HepG2 (cell line): ENCODE measurements at regions not wholly inside any gene's neighbourhood (a gene's known extent, or its start where the extent isn't known, plus 50 kb on each side); places are given as distances from the start of the nearest gene placed in this dataset.

Experiments
- CBX5 ChIP-seq: sonication (generic); formaldehyde crosslinking; IDR thresholded peaks from 2 replicates; pipeline ENCODE4 v1.4.0; 2020; ENCODE audit warnings: missing genetic modification reagents, borderline replicate concordance
- CREM ChIP-seq, 2 experiments: sonication (generic) in 1 of 2; formaldehyde crosslinking in 1 of 2; IDR thresholded peaks; 2 replicates each; pipeline versions ENCODE4 v1.4.0 to v1.6.1; 2016 to 2020; ENCODE audit warnings: antibody characterized with exemption in 1 of 2, mild to moderate bottlenecking in 1 of 2, missing genetic modification reagents in 1 of 2
- GLI4 ChIP-seq: sonication (generic); formaldehyde crosslinking; IDR thresholded peaks from 2 replicates; pipeline ENCODE4 v1.5.1; 2020; ENCODE audit warnings: missing genetic modification reagents, mild to moderate bottlenecking, moderate library complexity, borderline replicate concordance
- HOMEZ ChIP-seq: IDR thresholded peaks from 2 replicates; pipeline ENCODE4 v1.6.1; 2016; ENCODE audit warnings: low read depth
- KDM2A ChIP-seq: sonication (generic); formaldehyde crosslinking; IDR thresholded peaks from 2 replicates; pipeline ENCODE4 v1.4.0; 2020; ENCODE audit warnings: low read depth, missing genetic modification reagents, borderline replicate concordance
- NFKBIZ ChIP-seq: IDR thresholded peaks from 2 replicates; pipeline ENCODE4 v1.6.1; 2018; ENCODE audit warnings: missing genetic modification reagents, missing compliant biosample characterization
- POLR2AphosphoS2 ChIP-seq: IDR thresholded peaks from 2 replicates; pipeline ENCODE4 v1.6.1; 2011; ENCODE audit warnings: low read depth, low read length, improper control_type of control experiment
- TEAD2 ChIP-seq: sonication (generic); formaldehyde crosslinking; IDR thresholded peaks from 2 replicates; pipeline ENCODE4 v1.9.0; 2021; ENCODE audit warnings: missing genetic modification reagents
- TFDP2 ChIP-seq: sonication (generic); formaldehyde crosslinking; IDR thresholded peaks from 2 replicates; pipeline ENCODE4 v1.4.0; 2020; ENCODE audit warnings: missing genetic modification reagents
- TGIF2 ChIP-seq: IDR thresholded peaks from 2 replicates; pipeline ENCODE4 v1.6.1; 2016; ENCODE audit warnings: control low read depth, missing compliant biosample characterization
- THAP11 ChIP-seq: IDR thresholded peaks from 2 replicates; pipeline ENCODE4 v1.6.1; 2016; ENCODE audit warnings: missing biosample characterization, missing genetic modification reagents
- XRCC5 ChIP-seq: fragments of 200-400 bp; formaldehyde crosslinking; optimal IDR thresholded peaks from 2 replicates; pipeline ENCODE3; 2017; ENCODE audit warnings: mild to moderate bottlenecking, low read length
- ZNF282 ChIP-seq: fragments of 450-650 bp; IDR thresholded peaks from 2 replicates; pipeline ENCODE4 v1.6.1; 2018; ENCODE audit not compliant: partially characterized antibody
- ZNF30 ChIP-seq: sonication (generic); formaldehyde crosslinking; IDR thresholded peaks from 2 replicates; pipeline ENCODE4 v1.5.0; 2020; ENCODE audit warnings: mild to moderate bottlenecking, missing genetic modification reagents
- ZNF430 ChIP-seq: sonication (generic); formaldehyde crosslinking; IDR thresholded peaks from 2 replicates; pipeline ENCODE4 v1.9.0; 2021; ENCODE audit warnings: mild to moderate bottlenecking, missing genetic modification reagents
- ZNF776 ChIP-seq: sonication (generic); formaldehyde crosslinking; IDR thresholded peaks from 2 replicates; pipeline ENCODE4 v1.4.0; 2020; ENCODE audit warnings: mild to moderate bottlenecking, missing genetic modification reagents
- ZNF784 ChIP-seq: sonication (generic); formaldehyde crosslinking; IDR thresholded peaks from 2 replicates; pipeline ENCODE4 v1.5.1; 2020; ENCODE audit warnings: missing genetic modification reagents, mild to moderate bottlenecking, borderline replicate concordance
- TF ChIP-seq, protein P1 (sequence below): sonication (generic); formaldehyde crosslinking; IDR thresholded peaks from 2 replicates; pipeline ENCODE4 v1.5.0; 2020; ENCODE audit warnings: mild to moderate bottlenecking, missing genetic modification reagents, moderate library complexity
- TF ChIP-seq, protein P2 (sequence below): sonication (generic); formaldehyde crosslinking; IDR thresholded peaks from 2 replicates; pipeline ENCODE4 v1.5.0; 2020; ENCODE audit warnings: mild to moderate bottlenecking, missing genetic modification reagents, borderline replicate concordance

DNA sequence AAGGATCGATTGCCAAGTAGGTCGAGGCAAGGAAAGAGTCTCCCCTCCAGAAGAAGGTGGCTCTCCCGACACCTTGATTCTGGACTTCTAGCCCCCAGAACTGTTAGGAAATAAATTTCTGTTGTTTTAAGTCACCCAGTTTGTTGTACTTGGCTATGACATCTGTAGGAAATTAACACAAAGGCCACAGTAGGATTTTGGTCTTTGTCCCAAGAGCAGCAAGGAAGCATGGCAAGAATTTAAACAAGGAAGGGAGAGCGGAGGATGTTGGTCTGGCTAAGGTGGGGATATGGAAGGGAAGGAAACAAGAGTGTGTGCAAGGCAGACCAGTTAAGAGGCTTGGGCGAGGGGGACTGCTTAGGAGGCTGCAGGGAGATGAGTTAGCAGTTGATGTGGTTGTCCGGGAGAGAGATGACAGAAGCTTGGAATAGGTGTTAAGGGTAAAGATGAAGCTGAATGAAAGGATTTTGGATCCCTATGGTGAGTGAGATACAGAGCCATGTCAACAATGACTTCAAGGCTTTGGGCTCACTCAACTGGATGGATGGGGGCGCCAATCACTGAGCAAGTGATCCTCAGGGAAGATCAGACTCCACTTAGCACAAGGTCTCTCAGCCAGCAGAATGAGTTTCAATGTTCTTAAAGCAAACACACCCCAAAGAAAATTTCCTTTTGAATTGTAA, 140.5 kb upstream of the ZNF217 start (continued):
- TF ChIP-seq, protein P1, sequence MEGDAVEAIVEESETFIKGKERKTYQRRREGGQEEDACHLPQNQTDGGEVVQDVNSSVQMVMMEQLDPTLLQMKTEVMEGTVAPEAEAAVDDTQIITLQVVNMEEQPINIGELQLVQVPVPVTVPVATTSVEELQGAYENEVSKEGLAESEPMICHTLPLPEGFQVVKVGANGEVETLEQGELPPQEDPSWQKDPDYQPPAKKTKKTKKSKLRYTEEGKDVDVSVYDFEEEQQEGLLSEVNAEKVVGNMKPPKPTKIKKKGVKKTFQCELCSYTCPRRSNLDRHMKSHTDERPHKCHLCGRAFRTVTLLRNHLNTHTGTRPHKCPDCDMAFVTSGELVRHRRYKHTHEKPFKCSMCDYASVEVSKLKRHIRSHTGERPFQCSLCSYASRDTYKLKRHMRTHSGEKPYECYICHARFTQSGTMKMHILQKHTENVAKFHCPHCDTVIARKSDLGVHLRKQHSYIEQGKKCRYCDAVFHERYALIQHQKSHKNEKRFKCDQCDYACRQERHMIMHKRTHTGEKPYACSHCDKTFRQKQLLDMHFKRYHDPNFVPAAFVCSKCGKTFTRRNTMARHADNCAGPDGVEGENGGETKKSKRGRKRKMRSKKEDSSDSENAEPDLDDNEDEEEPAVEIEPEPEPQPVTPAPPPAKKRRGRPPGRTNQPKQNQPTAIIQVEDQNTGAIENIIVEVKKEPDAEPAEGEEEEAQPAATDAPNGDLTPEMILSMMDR (CRISPR knock-in tag) = peak; percentile 44
- no peak for TF ChIP-seq TFDP2 (CRISPR knock-in tag)
- TF ChIP-seq ZNF430 (CRISPR knock-in tag) = no peak
- TF ChIP-seq, protein P2, sequence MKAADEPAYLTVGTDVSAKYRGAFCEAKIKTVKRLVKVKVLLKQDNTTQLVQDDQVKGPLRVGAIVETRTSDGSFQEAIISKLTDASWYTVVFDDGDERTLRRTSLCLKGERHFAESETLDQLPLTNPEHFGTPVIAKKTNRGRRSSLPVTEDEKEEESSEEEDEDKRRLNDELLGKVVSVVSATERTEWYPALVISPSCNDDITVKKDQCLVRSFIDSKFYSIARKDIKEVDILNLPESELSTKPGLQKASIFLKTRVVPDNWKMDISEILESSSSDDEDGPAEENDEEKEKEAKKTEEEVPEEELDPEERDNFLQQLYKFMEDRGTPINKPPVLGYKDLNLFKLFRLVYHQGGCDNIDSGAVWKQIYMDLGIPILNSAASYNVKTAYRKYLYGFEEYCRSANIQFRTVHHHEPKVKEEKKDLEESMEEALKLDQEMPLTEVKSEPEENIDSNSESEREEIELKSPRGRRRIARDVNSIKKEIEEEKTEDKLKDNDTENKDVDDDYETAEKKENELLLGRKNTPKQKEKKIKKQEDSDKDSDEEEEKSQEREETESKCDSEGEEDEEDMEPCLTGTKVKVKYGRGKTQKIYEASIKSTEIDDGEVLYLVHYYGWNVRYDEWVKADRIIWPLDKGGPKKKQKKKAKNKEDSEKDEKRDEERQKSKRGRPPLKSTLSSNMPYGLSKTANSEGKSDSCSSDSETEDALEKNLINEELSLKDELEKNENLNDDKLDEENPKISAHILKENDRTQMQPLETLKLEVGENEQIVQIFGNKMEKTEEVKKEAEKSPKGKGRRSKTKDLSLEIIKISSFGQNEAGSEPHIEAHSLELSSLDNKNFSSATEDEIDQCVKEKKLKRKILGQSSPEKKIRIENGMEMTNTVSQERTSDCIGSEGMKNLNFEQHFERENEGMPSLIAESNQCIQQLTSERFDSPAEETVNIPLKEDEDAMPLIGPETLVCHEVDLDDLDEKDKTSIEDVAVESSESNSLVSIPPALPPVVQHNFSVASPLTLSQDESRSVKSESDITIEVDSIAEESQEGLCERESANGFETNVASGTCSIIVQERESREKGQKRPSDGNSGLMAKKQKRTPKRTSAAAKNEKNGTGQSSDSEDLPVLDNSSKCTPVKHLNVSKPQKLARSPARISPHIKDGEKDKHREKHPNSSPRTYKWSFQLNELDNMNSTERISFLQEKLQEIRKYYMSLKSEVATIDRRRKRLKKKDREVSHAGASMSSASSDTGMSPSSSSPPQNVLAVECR (CRISPR knock-in tag) = no peak
- TF ChIP-seq NFKBIZ = no peak
- TF ChIP-seq HOMEZ (CRISPR knock-in tag) = no peak
- TF ChIP-seq THAP11 (CRISPR knock-in tag) = no peak
- no peak for TF ChIP-seq ZNF784
- no peak for TF ChIP-seq CREM (IDR thresholded peaks at IDR 0.05)
- TF ChIP-seq CREM (CRISPR knock-in tag; IDR thresholded peaks at IDR 0.05) = no peak
- no peak for TF ChIP-seq ZNF776 (CRISPR knock-in tag)
- no peak for TF ChIP-seq GLI4 (CRISPR knock-in tag)
- TF ChIP-seq TGIF2 (CRISPR knock-in tag) = no peak
- TF ChIP-seq XRCC5 = peak; percentile 24
- TF ChIP-seq TEAD2 (CRISPR knock-in tag) = no peak
- TF ChIP-seq CBX5 (CRISPR knock-in tag) = 0 out of 2 replicates have a peak, but pooled peaks have one; percentile 17
- TF ChIP-seq ZNF282 = no peak
- TF ChIP-seq KDM2A (CRISPR knock-in tag) = no peak
- no peak for TF ChIP-seq ZNF30 (CRISPR knock-in tag)
- TF ChIP-seq POLR2AphosphoS2 = no peak
